Lung (tissue), 11 donors: ENCODE measurements at regions not wholly inside any gene's neighbourhood (a gene's known extent, or its start where the extent isn't known, plus 50 kb on each side); places are given as distances from the start of the nearest gene placed in this dataset.

ENCODE experiments used
- ATAC-seq: fragments of 200-7000 bp; cut with Tn5 transposase; one replicate; pipeline ENCODE4 v1.9.1; 2020; ENCODE audit warnings: moderate number of reproducible peaks; ENCODE audit not compliant: insufficient read depth, low FRiP score
- DNase-seq, 3 donors: peaks; one replicate each; pipeline ENCODE4 v3.0.0-alpha.2; 2013 to 2017
- H3K27ac ChIP-seq, 2 donors: one replicate each; pipeline ENCODE4 v1.5.1; 2013; ENCODE audit warnings: mild to moderate bottlenecking in 2 of 2, moderate library complexity in 2 of 2, control low read depth in 1 of 2, inconsistent platforms in 1 of 2, low read depth in 1 of 2, low read length in 1 of 2
- H3K27me3 ChIP-seq, 3 donors: one replicate each; pipeline ENCODE4 v1.5.1; 2013; ENCODE audit warnings: low read length in 2 of 3; ENCODE audit not compliant: control insufficient read depth in 3 of 3, insufficient read depth in 3 of 3
- H3K36me3 ChIP-seq, 4 donors: one replicate each; pipeline ENCODE4 v1.5.1; 2013; ENCODE audit warnings: low read length in 4 of 4, mild to moderate bottlenecking in 1 of 4, moderate library complexity in 1 of 4; ENCODE audit not compliant: control insufficient read depth in 4 of 4, insufficient read depth in 4 of 4
- H3K4me1 ChIP-seq, 5 donors: one replicate each; pipeline ENCODE4 v1.5.1; 2013; ENCODE audit warnings: low read length in 5 of 5, mild to moderate bottlenecking in 2 of 5, moderate library complexity in 1 of 5; ENCODE audit not compliant: control insufficient read depth in 5 of 5, insufficient read depth in 5 of 5
- H3K4me3 ChIP-seq: one replicate; pipeline ENCODE4 v1.5.1; 2013; ENCODE audit warnings: mild to moderate bottlenecking, control low read depth, moderate library complexity
- H3K9ac ChIP-seq, 2 donors: one replicate each; pipeline ENCODE4 v1.5.1; 2013; ENCODE audit warnings: low read length in 2 of 2, control low read depth in 1 of 2; ENCODE audit not compliant: insufficient read depth in 1 of 2
- H3K9me3 ChIP-seq, 4 donors: one replicate each; pipeline ENCODE4 v1.5.1; 2013; ENCODE audit warnings: low read length in 3 of 4, mild to moderate bottlenecking in 1 of 4, moderate library complexity in 1 of 4; ENCODE audit not compliant: control insufficient read depth in 4 of 4, insufficient read depth in 3 of 4
- CTCF ChIP-seq: IDR thresholded peaks from 2 replicates; pipeline ENCODE4 v1.5.1; 2012; ENCODE audit warnings: mild to moderate bottlenecking; ENCODE audit errors: control extremely low read depth, extremely low read depth
- WGBS, 2 donors: extraction: QIAGEN DNeasy Blood & Tissue Kit; methylation state at CpG; one replicate each; pipeline ENCODE4 v1.1.7; 2013; 5-methylcytosine and 5-hydroxymethylcytosine counted together
- donor health status: control.
- donor health status: control.
- donor health status: Bipolar disorder and iron deficiency.
- donor health status: healthy.
- donor health status: DM: yes; HTN: yes; CAD: no.

GRCh38 chr3:147153830-147154539, 252.4 kb downstream of the ZIC4 start:
- no peak for DNase-seq

GRCh38 chr3:147152476-147152875, 253.9 kb downstream of the ZIC4 start:
- Histone ChIP-seq H3K27me3 (no peaks in the 10 kb centered on the region), H3K9ac (no peak overlapping the region), H3K36me3 (no peaks in the 10 kb centered on the region), H3K4me3 (no peak overlapping the region), H3K27ac (no peak overlapping the region), H3K4me1 (no peaks in the 10 kb centered on the region), H3K9me3 (peaks cover 0 to 8% (median 5%) of the 10 kb centered on the region in 4 donors)
- ATAC-seq = no peak
- DNase-seq = no peak
- WGBS, 2 donors = 72 to 87% methylated on average over 3 of the region's 3 CpGs
- no peak for TF ChIP-seq CTCF

More at GRCh38 chr3:147153830-147154539, 252.4 kb downstream of the ZIC4 start:
- no peaks in the 10 kb centered on the region for H3K36me3 ChIP-seq
- H3K4me1 ChIP-seq = no peaks in the 10 kb centered on the region
- H3K27me3 ChIP-seq = no peaks in the 10 kb centered on the region
- H3K4me3 ChIP-seq = no peak overlapping the region
- no peak for TF ChIP-seq CTCF
- no peak overlapping the region for H3K27ac ChIP-seq
- WGBS, 2 donors = 92 to 93% methylated on average over 28 to 30 of the region's 30 CpGs
- ATAC-seq = no peak
- peaks cover 0 to 7% (median 3%) of the 10 kb centered on the region in 4 donors for H3K9me3 ChIP-seq
- H3K9ac ChIP-seq = no peak overlapping the region

- ATAC-seq (no peak), DNase-seq (no peak)
- no peak for TF ChIP-seq CTCF
- Histone ChIP-seq H3K27me3 (no peaks in the 10 kb centered on the region), H3K4me3 (no peak overlapping the region), H3K27ac (no peak overlapping the region), H3K9ac (no peak overlapping the region), H3K4me1 (no peaks in the 10 kb centered on the region), H3K36me3 (no peaks in the 10 kb centered on the region), H3K9me3 (no peaks in the 10 kb centered on the region)
- 61 to 63% methylated on average over 2 of the region's 2 CpGs for WGBS, 2 donors
These were observed 264.6 kb downstream of the ZIC4 start for GRCh38 chr3:147141516-147142288.
